NCI-H1436 (cell line): ENCODE measurements at regions not wholly inside any gene's neighbourhood (a gene's known extent, or its start where the extent isn't known, plus 50 kb on each side); places are given as distances from the start of the nearest gene placed in this dataset.
"Not testable (repeated sequence)": the region's sequence is repeated elsewhere in the genome, so short reads cannot be mapped to it uniquely, and the experiment has no call there.

Source experiments
- DNase-seq: peaks from one replicate; lab custom pipeline; 2025; lab: John Stamatoyannopoulos, UW

DNA sequence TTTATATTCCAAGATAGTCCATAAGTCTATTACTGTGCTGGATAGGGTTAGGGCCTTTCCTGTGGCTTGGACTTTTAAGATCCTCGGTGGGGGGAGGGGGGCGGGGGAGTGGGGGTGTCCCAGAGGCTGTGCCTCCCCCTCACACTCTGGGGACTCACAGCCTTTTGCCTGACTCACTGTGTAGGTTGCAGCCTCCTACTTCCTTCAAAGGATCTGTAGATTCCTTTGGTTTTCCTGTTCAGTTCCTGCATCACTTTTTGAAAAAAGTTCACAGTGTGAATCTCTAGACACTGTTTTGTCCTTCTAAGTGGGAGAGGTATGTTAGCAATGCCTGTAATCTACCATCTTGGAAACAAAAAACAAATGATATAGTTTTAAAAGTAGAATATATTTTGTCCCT, 999.9 kb downstream of the GLUD2 start:
- DNase-seq: no peak

DNA sequence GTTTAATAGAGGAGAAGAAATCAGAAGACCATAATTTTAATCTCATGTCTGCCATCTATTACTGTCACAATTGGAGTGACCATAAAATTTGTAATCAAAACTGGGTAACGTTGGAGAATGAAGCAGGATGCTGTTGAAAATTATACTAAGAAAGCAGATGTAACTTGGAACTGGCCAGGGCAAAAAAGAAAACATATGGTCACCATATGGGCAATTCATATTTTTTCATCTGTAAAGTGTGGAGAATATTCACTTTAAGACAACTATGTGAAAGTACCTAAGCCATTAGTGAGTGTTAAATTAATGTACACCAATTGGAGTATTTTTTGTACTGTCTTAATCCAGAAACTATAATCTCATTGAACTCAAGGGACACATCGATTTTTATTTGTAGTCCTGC, 1008.0 kb downstream of the GLUD2 start:
- no peak for DNase-seq

DNA sequence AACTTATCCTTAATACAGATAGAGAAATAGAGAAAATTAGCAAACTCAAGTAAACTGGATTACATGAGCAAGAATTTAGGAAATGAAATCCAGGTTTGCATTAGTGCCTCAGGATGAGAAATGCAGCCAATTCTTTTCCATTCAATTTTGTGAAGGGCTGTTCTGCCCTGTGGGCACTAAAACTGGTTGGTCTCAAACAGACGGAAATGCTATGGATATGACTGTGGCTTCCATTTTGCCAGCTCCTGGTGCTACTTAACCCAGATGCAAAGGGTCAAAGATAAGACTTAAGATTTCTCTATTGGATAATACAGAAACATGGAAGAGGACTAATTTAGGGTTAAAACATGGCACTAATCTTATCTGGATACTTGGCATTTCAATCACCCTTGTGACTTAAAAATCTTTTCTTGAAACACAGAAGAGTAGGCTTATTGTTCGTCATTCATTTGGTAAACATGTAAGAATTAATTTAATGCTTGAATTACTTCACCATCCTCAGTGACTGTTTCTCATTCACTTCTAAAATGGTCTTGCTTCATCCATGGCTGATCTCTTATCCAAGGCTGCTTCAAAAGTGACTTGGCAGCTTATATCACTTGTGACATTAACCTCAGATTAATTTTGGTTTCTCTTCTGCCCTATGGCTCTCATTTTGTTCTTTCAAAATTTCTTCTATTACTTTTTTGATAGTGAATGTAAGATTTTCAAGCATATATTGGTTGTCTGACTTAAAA, 1008.7 kb downstream of the GLUD2 start:
- DNase-seq: no peak

DNA sequence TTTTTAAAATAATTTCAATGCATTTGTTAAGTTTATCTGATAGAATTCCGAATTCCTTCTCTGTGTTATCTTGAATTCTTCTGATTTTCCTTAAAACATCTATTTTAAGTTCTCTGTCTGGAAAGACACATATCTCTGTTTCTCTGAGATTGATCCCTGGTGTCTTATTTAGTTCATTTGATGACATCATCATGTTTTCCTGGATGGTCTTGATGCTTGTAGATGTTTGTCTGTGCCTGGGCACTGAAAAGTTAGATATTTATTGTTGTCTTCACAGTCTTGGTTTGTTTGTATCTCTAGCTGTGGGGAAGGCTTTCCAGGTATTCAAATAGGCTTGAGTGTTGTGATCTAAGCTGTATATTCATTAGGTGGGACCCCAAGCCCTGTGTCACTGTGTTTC, 1028.8 kb downstream of the GLUD2 start:
- DNase-seq: no peak

DNA sequence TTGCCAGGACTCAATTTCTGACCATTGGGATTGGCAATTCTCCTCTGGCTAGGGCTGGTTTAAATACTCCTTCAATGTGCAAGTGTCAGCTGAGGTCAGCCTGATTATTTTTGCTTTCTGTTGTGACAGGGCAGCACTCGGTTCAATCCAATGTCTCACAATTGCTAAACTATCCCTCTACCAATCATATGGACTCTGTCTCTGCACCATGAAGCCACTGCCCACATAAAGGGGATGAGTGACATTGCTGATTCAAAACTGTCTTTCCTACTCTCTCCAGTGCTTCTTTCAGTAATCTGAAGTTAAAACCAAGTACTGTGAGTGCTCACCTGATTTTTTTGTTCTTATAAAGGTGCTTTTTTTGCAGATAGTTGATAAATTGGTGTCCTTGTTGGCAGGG, 1030.7 kb downstream of the GLUD2 start:
- DNase-seq: no peak

DNA sequence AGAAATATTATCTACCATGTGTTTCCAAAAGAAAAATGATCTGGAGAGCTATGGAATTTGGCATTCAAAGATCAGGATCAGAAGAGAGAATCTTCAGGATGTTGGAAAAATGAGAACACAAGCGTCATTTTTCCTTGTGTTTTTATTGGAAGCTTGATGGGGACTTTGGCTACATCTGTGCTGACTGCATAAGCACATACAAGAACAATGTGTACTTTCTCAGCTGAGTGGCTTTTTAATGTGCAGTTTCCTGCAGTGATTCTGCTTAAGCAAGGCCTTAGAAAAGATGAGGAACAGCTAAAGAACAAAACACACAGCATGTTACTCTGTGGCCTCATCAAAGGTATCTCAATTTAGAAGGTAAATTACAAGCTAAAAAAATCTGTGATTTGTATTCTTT, 1039.9 kb downstream of the GLUD2 start:
- no peak for DNase-seq

DNA sequence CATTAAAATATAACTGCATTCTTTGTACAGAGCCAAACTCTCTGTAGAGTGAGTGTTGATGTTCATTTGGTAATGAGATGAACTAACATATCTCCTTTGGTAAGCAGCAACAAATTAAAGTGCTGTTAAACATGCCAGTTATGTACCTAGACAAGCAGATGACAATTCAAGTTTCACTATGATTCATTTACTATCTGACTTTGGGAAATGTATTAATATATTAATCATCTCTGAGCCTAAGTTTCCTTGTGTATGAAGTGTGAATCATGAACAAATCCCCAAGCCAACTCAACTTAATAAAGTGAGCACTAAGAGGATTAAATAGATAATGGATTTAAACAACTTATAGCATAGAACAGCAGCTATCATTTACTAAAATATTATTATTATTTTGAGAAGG, 1044.2 kb downstream of the GLUD2 start:
- no peak for DNase-seq

DNA sequence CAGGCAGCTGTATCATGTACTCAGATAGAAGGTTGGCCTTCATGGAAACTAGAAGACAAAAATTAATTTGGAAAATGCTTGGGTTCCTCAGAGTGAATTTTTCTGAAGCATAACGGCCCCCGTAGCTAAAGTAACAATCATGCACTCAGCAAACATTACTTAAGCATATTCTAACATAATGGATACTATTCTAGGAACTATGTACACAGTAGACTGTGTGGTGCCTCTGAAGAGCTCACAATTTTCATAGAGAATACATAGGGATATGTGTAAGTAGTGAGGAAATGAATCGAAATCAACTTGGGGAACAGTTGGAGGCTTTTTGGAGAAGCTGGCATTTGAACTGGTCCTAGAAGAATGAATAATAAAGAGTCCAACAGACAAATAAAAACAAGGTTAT, 1045.0 kb downstream of the GLUD2 start:
- DNase-seq: no peak

DNA sequence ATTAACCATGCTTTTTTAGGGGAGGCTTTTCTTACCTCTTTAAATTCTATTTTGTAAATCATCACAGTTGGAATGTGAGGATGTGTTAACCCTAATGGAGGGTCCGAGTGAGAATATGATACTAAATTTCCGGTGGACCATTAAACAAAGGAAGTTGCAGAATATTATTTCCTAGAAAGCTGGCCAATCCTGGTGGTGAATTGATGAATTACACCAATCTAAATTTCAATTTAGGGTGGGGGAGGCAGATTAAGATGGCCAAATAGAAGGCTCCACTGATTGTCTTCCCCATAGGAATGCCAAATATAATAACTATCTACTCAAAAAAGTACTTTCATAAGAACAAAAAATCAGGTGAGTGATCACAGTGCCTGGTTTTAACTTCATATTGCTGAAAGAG, 1045.6 kb downstream of the GLUD2 start:
- DNase-seq: no peak

DNA sequence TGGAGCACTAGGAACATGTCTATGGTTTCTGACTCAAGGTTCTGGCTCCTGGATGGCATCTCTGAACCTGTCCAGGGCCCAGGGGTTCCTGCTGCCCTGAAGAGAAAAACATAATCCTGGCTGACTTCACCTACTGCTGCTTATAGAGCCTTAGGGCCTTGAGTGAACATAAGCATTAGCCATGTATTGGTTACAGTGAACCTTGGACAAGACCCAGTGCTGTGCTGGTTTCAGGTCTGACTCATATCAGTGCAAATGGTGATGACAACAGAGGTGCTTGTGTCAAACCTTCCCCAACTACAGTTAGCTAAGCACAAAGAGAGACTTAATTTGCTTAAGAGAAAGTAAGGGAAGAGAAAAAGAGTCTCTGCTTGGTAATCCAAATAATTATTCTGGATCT, 1047.2 kb downstream of the GLUD2 start:
- DNase-seq: no peak

DNA sequence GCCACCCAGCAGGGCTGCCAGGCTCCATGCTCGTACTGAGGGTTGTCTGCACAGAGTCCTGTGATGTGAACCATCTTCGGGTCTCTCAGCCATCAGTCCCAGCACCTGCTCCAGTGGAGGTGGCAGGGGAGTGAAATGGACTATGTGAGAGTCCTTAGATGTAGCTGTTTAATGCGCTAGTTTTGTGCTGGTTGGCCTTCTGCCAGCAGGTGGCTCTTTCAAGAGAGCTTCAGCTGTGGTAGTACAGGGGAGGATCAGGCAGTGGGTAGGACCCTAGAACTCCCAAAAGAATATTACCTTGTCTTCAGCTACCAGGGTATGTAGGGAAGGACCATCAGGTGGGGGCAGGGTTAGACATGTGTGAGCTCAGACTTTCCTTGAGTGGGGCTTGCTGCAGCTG, 1066.0 kb downstream of the GLUD2 start:
- peak; percentile 0 for DNase-seq

DNA sequence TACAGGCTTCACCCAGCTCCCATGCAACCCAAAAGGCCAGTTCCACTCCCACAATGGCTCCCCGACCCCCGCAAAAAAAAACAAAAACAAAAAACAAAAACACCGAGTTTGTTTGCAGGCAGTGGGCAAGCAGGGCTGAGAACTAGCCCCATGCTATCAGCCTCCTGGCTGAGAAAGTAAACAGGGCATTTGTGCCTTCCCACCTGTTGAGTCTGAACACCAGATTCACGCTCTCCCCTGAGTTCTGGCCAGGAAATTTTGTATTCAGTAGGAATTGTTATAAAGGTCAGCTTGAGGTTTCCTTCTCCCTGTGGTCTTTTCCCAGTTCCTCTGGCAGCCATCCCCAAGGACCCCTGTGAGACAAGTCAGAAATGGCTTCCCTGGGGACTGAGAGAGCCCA, 1066.5 kb downstream of the GLUD2 start:
- no peak for DNase-seq

DNA sequence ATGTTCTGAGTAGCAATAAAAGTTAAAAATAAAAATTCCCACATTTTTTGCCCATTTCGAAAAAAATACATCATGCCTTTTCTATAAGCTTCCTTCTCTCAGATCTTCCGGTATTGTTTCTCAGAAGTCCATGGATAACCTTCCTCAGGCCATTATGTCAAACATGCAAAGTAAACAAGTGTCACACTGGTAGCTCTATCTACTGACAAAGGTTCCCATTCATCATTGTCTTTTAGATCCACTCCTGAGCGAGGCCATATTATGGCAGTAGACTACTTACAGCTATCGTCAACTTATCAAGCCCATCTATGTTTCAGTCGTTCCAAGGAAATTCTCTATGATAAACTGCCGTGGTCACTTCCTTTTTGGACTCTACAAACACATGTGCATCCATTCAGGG, 1068.2 kb downstream of the GLUD2 start:
- no peak for DNase-seq

DNA sequence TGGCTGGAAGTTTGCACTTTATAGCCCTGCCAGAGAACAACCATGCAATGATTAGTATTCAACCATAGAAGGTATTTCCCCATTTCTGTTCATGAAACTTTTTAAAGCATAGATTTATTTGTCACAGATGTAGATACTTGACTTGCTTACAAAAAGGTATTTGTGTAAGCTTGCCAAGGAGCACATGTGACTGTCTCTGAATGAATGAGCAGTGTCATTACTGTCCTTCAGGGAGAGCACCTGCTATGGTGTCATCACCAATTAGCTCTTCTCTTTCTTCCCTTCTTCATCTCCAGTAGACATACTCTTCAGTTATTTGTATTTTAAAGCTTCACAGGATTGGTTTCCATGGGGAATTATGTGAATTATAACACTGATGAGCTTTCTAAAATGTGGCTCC, 1064.7 kb upstream of the GRIA3 start:
- no peak for DNase-seq

DNA sequence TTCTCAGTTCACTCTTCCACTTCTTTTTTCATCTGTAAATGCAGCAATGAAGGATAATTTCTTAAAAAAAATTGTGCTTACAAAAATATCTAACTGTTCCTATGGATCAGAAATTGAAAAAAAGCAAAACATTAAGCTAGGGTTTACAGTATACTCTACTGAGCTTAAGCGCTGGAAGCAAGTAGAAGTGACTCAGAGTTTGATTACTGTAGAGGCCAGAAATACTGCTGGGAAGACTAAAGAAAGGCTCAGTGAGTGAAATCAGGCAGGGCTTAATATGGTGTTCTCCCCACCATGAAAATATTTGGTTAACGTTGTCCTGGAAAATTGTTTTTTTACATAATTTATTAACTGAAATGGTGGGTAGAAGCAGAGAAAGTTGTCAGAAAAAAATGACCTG, 1061.8 kb upstream of the GRIA3 start:
- no peak for DNase-seq

DNA sequence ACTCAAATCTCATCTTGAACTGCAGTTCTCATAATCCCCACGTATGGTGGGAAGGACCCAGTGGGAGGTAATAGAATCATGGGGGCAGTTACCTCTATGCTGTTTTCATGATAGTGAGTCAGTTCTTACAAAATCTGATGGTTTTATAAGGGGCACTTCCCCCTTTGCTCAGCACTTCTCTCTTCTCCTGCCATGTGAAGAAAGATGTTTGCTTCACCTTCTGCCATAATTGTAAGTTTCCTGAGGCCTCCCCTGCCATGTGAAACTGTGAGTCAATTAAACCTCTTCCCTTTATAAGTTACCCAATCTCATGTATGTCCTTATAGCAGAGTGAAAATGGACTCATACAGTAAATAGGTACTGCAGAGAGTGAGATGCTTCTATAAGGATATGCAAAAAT, 1050.6 kb upstream of the GRIA3 start:
- no peak for DNase-seq

DNA sequence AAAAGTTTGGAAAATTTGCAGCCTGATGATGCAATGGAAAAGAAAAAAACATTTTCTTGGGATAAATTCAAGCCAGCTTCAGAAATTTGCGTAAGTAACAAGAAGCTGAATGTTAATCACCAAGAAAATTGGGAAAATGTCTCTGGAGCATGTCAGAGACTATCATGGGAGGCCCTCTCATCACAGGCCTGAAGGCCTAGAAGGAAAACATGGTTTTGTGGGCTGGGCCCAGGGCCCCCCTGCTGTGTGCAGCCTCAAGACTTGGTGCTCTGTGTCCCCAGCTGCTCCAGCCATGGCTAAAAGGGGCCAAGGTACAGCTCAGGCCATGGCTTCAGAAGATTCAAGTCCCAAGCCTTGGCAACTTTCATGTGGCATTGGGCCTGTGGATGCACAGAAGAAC, 1049.8 kb upstream of the GRIA3 start:
- no peak for DNase-seq

DNA sequence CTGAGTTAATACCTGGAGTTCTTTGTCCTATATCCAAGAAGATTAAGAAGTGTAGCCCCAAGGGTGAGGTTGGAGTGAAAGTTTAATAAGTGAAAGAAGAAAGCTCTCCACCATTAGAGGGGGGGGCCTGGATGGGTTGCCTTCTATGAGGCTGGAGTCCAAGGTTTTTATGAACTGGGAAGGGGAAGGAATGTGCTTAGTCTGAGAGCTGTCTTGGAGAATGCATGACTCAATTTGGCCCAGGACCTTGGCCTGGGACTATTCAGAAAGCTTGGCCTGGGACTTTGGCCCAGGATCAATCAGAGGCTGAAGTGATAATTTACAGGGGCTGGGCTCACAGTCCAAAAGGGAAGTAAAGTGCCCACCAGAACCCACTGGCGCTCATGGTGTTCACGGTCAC, 1049.0 kb upstream of the GRIA3 start:
- no peak for DNase-seq

DNA sequence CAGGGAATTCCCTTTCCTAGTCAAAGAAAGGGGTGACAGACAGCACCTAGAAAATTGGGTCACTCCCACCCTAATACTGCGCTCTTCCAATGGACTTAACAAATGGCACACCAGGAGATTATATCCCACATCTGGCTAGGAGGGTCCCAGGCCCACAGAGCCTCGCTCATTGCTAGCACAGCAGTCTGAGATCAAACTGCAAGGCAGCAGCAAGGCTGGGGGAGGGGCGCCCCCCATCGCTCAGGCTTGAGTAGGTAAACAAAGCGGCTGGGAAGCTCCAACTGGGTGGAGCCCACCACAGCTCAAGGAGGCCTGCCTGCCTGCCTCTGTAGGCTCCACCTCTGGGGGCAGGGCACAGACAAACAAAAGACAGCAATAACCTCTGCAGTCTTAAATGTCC, 1043.9 kb upstream of the GRIA3 start:
- not testable (repeated sequence) for DNase-seq

DNA sequence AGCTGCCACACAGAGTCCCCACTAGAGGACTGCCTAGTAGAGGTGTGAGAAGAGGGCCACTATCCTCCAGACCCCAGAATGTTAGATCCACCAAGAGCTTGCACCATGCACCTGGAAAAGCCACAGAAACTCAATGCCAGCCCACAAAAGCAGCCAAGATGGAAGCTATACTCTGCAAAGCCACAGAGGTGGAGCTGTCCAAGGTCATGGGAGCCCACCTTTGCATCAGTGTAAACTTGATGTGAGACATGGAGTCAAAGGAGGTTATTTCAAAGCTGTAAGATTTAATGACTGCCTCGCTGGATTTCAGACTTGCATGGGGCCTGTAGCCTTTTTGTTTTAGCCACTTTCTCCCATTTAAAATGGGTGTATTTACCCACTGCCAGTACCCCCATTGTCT, 1030.1 kb upstream of the GRIA3 start:
- DNase-seq: no peak

DNA sequence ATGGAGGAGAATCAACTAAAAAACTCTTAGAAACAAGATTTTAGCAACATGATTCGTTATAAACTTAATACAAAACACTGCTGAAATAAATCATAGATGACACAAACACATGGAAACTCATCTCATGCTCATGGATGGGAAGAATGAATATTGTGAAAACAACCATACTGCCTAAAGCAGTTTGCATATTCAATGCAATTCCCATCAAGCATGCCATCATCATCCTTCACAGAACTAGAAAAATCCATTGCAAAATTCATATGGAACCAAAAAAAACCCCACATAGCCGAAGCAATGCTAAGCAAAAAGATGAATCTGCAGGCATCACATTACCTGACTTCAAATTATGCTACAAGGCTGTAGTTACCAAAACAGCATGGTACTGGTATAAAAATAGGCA, 1015.8 kb upstream of the GRIA3 start:
- DNase-seq: no peak

DNA sequence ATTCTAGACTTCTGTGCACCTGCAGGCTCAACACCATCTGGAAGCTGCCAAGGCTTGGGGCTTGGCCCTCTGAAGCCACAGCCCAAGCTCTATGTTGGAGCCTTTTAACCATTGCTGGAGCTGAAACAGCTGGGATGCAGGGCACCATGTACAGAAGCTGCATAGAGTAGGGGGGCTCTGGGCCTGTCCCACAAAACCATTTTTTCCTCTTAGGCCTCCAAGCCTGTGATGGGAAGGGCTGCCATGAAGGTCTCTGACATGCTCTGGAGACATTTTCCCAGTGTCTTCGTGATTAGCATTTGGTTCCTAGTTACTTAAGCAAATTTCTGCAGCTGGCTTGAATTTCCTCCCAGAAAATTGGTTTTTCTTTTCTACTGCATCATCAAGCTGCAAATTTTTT, 999.3 kb upstream of the GRIA3 start:
- DNase-seq: no peak

DNA sequence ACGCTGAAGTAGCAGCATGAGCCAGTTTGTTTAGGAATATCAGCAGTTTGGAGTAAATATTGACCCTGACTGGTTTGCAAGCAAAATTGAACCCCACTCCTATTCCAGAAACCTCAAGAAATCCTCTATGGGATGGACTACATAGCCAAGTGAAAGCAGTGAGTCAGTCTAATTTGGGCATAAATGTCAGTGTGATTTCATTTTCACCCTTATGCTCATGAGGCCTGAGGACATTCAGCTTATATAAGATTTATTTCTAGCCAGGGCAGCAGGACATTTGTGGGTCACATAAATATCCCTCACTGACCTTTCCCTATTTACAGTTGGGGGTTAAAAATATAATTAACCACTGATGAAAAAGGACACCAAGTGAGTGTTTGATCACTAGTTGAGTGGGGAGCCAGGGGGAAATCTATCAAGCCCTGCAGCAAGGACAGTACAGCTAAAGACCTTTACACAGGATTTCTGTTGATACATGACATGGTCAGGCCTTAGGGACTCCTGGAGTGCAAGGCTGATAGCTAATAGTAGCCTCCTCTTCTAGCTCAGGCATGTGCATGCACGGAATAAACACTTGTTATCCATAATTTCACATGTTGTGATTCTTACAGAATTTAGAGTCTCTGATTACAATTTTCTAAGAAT, 996.9 kb upstream of the GRIA3 start:
- DNase-seq: no peak

DNA sequence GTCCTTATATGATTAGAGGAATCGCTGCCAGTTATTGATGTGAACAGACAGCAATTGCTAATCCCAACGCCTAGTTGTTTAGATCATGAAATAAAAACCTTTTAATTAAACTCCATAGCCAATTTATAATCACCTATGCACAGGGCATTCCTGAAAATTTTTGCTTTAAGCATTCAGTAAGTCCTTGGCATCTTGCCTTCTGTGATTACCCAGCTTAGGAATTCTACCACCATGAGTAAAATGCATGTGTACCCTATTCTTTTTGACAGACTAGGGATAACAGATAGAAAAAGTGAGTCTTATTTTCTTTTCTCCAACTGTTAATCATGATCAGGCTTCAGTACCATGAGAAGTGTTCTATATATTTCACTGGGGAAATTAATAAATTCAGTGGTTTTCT, 995.3 kb upstream of the GRIA3 start:
- no peak for DNase-seq
